ENCODE measurements at regions not wholly inside any gene's neighbourhood (a gene's known extent, or its start where the extent isn't known, plus 50 kb on each side); places are given as distances from the start of the nearest gene placed in this dataset.

DNA sequence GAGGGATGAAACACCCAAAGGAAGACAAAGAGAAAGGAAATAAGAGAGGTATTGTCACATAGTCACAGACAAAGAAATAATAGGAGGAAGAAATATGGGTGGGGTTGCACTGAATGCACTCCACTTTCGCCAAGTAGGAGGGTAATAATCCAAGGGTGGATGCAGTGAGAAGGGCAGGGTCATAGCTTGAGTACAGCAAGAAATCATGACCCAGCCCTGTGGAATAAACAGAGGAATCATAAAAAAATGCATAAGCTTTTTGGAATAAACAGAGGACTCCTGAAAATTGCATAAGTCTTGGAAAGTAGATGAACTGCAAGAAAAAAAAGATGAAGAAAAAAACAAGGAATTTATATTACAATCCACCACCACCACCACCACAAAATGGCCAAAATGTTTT is 53.1 kb upstream of the CD55 start:
- ChIA-PET CTCF (no interaction called here), POLR2A (no interaction called here)
- no peaks in the 10 kb centered on the region for H3K36me3 ChIP-seq (ENCODE audit: control insufficient read depth, insufficient read depth, low read length)
- no peak overlapping the region for H3K4me3 ChIP-seq (ENCODE audit: low read depth, low read length)
- TF ChIP-seq, protein P1, sequence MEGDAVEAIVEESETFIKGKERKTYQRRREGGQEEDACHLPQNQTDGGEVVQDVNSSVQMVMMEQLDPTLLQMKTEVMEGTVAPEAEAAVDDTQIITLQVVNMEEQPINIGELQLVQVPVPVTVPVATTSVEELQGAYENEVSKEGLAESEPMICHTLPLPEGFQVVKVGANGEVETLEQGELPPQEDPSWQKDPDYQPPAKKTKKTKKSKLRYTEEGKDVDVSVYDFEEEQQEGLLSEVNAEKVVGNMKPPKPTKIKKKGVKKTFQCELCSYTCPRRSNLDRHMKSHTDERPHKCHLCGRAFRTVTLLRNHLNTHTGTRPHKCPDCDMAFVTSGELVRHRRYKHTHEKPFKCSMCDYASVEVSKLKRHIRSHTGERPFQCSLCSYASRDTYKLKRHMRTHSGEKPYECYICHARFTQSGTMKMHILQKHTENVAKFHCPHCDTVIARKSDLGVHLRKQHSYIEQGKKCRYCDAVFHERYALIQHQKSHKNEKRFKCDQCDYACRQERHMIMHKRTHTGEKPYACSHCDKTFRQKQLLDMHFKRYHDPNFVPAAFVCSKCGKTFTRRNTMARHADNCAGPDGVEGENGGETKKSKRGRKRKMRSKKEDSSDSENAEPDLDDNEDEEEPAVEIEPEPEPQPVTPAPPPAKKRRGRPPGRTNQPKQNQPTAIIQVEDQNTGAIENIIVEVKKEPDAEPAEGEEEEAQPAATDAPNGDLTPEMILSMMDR (IDR thresholded peaks at IDR 0.05; ENCODE audit: insufficient read depth, low read depth, low read length), result no peak
- DNase-seq (ENCODE audit: low read depth), result no peak
- no peaks in the 10 kb centered on the region for H3K27me3 ChIP-seq (ENCODE audit: control insufficient read depth, insufficient read depth, low read length)

DNA sequence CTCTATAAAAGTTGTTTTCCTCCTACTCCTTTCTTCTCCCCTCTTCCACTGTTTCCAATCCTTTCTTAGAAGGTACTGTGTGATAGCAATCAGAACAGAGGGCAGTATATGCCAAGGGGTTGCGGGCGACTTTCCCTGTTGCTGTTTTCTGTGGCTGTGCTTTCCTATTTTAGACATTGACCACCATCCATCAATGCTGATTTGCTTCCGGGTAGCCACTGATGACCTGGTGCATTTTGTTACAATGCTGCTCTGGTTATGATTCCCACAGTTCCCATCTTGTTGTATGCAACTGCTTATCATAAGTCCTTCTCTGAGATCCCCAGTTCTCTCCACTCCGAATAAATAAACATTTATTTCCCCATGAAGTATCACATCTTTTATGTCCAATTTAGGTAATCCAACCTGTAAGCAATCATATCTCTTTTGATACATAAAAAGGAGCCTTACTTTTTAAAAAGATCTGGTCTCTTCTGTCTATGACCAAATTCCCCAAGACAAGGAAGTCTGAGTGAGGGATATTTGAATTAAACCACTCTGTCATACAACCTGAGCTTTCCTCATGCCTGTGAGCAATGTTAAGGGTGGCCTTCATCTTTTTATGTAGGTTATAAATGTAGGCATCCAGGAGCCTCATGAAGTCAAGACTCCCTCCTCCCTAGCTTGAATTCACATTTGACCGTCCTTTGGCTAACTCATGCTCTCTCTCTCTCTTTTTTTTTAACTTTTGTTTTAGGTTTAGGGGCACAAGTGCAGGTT is 52.5 kb upstream of the CD55 start:
- POLR2A ChIA-PET, result no interaction called here

More for the DNA sequence above, 52.5 kb upstream of the CD55 start:
- TF ChIP-seq, protein P1 (IDR thresholded peaks at IDR 0.05; ENCODE audit: insufficient read depth, low read depth, low read length), result no peak
- Histone ChIP-seq H3K4me3 (ENCODE audit: low read depth, low read length) (no peak overlapping the region), H3K36me3 (ENCODE audit: control insufficient read depth, insufficient read depth, low read length) (no peaks in the 10 kb centered on the region), H3K27me3 (ENCODE audit: control insufficient read depth, insufficient read depth, low read length) (no peaks in the 10 kb centered on the region)
- CTCF ChIA-PET, result no interaction called here
- DNase-seq (ENCODE audit: low read depth), result no peak
